GM12891 (cell line): ENCODE measurements at regions not wholly inside any gene's neighbourhood (a gene's known extent, or its start where the extent isn't known, plus 50 kb on each side); places are given as distances from the start of the nearest gene placed in this dataset.
"Not testable (repeated sequence)": the region's sequence is repeated elsewhere in the genome, so short reads cannot be mapped to it uniquely, and the experiment has no call there.

Source experiments
- DNase-seq: peaks from one replicate; pipeline ENCODE4 v3.0.0; 2011; ENCODE audit warnings: low spot score; ENCODE audit not compliant: insufficient read length
- FAIRE-seq: peaks from 2 replicates; lab custom pipeline; 2011; peaks lifted over from hg19 to GRCh38; lab: Jason Lieb, UNC
- PAX5 ChIP-seq: IDR thresholded peaks from 2 replicates; pipeline ENCODE4 v1.6.1; 2011; ENCODE audit warnings: low read length, moderate library complexity, mild to moderate bottlenecking; ENCODE audit not compliant: insufficient read depth, severe bottlenecking
- POLR2A ChIP-seq: IDR thresholded peaks from 2 replicates; pipeline ENCODE4 v1.6.1; 2011; ENCODE audit warnings: low read depth, low read length, control low read depth
- POLR2AphosphoS5 ChIP-seq: IDR thresholded peaks from 2 replicates; pipeline ENCODE4 v1.6.1; 2011; ENCODE audit warnings: low read depth, low read length, control low read depth
- POU2F2 ChIP-seq: IDR thresholded peaks from 2 replicates; pipeline ENCODE4 v1.6.1; 2011; ENCODE audit warnings: low read depth, mild to moderate bottlenecking, control low read depth, low read length, moderate library complexity
- SPI1 ChIP-seq: IDR thresholded peaks from 2 replicates; pipeline ENCODE4 v1.6.1; 2011; ENCODE audit warnings: low read depth, low read length, control low read depth
- TAF1 ChIP-seq: IDR thresholded peaks from 2 replicates; pipeline ENCODE4 v1.6.1; 2011; ENCODE audit warnings: low read depth, low read length, control low read depth

DNA sequence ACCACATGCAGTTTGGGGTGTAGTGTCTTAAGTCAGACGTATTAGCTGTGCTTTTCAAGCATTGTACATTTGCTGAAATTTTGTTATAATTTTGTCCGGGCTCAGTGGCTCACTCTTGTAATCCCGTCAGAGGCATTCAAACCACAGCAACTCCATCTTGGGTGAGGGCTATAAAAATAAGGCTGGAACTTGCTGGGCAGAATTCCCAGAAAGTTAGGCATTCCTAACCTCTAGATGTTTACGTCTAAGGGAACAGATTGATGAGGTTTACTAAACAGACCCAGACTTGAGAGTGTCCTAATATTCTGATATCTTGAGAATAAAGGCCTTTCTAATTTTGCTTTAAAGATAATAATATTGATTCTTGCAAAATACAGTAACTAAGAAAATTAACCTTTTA lies 957.8 kb downstream of the NXPH1 start:
- TF ChIP-seq TAF1 (no peak), POLR2AphosphoS5 (no peak)
- DNase-seq (no peak), FAIRE-seq (no peak)

DNA sequence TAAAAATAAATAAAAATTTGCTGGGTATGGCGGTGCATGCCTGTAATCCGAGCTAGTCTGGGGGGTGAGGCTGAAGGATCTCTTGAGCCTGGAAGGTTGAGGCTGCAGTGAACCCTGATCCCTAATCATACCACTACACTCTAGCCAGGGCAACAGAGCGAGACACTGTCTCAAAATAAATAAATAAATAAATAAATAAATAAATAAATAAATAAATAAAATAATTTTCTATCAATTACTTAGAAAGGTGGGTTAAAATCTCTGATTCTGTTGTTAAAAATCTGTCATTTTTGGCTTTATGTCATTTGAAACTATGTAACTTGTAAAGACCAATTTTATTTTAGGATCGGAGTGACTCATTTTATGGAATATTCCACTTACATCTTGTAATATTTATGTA lies 958.6 kb downstream of the NXPH1 start:
- no peak for DNase-seq
- FAIRE-seq, result no peak
- TF ChIP-seq POU2F2 (no peak), PAX5 (no peak), SPI1 (no peak), TAF1 (no peak), POLR2A (no peak), POLR2AphosphoS5 (no peak)

DNA sequence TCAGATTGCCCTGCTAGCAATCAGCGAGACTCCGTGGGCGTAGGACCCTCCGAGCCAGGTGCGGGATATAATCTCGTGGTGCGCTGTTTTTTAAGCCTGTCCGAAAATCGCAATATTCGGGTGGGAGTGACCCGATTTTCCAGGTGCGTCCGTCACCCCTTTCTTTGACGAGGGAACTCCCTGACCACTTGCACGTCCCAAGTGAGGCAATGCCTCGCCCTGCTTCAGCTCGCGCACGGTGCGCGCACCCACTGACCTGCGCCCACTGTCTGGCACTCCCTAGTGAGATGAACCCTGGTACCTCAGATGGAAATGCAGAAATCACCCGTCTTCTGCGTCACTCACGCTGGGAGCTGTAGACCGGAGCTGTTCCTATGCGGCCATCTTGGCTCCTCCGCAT lies 971.0 kb downstream of the NXPH1 start:
- not testable (repeated sequence) for FAIRE-seq, DNase-seq

DNA sequence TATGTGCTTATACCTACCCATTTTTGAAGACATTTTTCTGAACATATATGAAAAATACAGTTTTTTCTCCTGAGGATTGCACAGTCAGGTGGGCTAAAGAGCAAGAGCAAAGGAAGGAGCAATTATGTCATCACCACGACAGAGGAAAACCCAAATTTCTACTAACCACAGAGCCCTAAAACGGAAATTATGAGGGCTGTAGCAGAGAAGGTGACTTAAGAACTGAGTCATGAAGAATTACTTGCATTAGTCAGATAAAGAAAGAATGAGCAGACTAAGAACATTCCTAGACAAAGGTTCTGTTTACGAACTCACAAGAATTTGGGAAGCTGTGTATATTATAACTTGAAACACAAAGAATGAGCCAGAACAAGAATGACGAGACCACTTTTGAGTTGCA lies 974.4 kb downstream of the NXPH1 start:
- TF ChIP-seq POLR2AphosphoS5, result no peak
- no peak for TF ChIP-seq POU2F2
- TF ChIP-seq SPI1, result no peak
- TF ChIP-seq POLR2A, result no peak
- no peak for TF ChIP-seq PAX5
- TF ChIP-seq TAF1, result no peak
- DNase-seq (no peak), FAIRE-seq (no peak)

DNA sequence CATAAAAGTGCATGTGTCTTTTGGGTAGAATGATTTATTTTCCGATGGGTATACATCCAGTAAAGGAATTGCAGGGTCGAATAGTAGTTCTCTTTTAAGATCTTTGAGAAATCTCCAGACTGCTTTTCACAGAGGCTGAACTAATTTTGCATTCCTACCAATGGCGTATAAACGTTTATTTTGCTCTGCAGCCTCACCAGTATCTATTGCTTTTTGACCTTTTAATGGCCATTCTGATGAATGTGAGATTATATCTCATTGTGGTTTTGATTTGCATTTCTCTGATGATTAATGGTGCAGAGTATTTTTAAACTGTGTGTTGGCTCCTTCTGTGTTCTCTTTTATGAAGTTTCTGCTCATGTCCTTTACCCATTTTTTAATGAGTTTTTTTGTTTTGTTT lies 1020.1 kb downstream of the NXPH1 start:
- FAIRE-seq, result no peak
- TF ChIP-seq POLR2A, result no peak
- TF ChIP-seq PAX5, result no peak
- DNase-seq, result no peak

DNA sequence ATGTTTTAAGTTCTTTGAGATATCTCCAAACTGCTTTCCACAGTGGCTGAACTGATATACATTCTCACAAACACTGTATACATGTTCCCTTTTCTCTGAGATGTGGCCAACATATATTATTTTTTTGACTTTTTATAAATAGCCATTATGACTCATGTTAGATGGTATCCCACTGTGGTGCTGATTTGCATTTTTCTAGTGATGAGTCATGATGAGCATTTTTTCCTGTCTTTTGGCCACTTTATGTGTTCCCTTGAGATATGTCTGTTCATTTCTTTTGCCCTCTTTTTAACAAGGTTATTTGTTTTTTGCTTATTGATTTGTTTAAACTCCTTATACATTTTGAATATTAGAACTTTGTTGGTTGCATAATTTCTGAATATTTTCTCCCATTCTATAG lies 1055.1 kb downstream of the NXPH1 start:
- FAIRE-seq (no peak), DNase-seq (no peak)
- TF ChIP-seq SPI1 (no peak), TAF1 (no peak), PAX5 (no peak), POLR2A (no peak), POLR2AphosphoS5 (no peak), POU2F2 (no peak)

DNA sequence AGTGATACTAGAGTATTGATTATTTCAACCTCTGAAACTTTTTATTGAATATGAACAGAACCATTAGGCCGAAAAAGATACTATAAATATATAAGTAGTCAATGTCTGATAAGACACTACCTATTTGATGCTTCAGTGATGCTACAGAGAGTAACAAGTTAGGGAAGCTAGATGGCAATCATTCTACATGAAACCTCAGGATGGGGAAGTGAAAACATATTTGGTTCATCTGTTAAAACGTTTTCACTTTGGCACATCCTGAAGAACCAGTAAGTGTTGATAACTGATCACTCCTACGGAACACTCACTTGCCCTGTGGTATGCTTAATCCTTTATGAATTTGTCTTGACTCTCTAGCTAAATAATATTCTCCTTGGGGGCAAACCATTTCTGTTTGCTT lies 1064.9 kb downstream of the NXPH1 start:
- FAIRE-seq, result no peak
- no peak for DNase-seq
- peak; percentile 85 for TF ChIP-seq SPI1
- no peak for TF ChIP-seq POLR2AphosphoS5

DNA sequence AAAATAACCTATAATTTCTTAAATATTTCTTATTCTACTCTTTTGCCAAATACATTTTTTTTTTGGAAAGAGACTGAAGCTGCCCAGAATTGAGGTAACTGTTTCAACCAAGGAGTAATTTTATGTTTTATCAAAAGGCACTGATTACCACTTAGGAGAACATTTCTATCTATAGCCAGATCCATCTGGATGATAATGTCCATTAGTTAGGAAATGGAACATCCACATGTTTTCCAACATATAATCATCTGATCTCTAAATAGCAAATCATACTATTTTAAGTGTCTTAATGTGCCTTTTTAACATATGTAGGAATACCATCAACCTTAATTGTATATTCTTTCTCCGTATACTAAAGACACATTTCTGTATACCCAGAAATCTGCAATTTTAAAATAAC lies 1068.9 kb downstream of the NXPH1 start:
- TF ChIP-seq SPI1 (no peak), POLR2A (no peak), TAF1 (no peak), PAX5 (no peak), POU2F2 (no peak), POLR2AphosphoS5 (no peak)
- FAIRE-seq, result no peak
- no peak for DNase-seq

DNA sequence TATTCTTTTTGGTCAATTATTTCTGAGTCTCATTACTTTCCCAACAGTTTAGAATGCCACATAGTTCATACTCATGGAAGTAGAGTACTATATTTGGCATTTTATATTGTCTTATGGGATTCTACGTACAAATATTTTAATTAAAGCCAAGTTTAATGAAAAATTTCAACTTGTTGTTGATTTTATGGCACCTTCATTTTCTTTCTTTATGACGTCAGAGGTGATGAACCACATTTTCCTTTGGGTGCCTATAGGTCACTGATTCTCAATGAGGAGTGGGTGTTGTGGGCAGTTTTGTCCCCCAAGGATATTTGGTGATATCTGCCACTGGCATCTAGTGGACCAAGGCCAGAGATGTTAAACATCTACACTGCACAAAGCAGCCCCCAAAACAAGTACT lies 1071.3 kb downstream of the NXPH1 start:
- TF ChIP-seq POLR2A, result no peak
- TF ChIP-seq SPI1, result no peak
- TF ChIP-seq POU2F2, result no peak
- no peak for TF ChIP-seq POLR2AphosphoS5
- no peak for TF ChIP-seq PAX5
- no peak for FAIRE-seq
- DNase-seq, result no peak

DNA sequence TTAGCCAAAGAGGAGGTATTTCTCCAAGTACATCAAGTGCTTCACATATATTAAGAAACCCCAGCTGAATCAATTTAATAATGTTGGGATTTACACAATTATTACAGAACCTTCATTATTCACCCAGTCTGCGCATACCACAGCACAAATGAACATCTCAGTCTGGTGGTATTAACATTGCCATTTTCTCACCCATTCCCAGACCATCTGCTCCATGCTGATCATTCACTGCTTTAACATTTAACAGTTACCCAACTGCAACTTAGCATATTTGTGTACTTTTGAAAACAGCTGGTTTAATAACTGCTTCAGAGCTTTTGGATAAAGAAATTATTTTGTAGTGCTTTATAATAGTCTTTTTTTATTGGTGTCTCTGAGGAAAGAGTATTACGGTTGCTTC lies 1072.1 kb downstream of the NXPH1 start:
- FAIRE-seq (no peak), DNase-seq (no peak)
- TF ChIP-seq TAF1, result no peak
- TF ChIP-seq POLR2A, result no peak
- no peak for TF ChIP-seq POLR2AphosphoS5
- no peak for TF ChIP-seq SPI1
- TF ChIP-seq PAX5, result no peak
- no peak for TF ChIP-seq POU2F2

DNA sequence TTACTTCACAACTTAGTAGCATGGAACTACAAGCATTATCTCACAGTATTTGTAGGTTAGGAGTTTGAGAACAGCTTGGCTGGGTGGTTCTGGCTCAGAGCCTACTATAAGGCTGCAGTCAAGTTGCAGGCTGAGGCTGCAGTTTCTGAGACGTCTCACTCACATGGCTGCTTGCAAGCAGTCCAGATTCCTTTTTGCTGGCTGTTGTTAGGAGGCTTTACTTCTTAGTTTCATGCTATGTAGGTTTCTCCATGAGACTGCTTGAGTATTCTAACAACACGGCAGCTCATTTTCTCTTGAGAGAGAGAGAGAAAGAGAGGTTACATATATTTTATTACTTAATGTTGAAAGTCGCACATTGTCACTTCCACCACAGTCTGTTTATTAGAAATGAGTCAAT lies 1073.9 kb downstream of the NXPH1 start:
- TF ChIP-seq SPI1 (no peak), POLR2A (no peak), POU2F2 (no peak), TAF1 (no peak), PAX5 (no peak), POLR2AphosphoS5 (no peak)
- DNase-seq (no peak), FAIRE-seq (no peak)

DNA sequence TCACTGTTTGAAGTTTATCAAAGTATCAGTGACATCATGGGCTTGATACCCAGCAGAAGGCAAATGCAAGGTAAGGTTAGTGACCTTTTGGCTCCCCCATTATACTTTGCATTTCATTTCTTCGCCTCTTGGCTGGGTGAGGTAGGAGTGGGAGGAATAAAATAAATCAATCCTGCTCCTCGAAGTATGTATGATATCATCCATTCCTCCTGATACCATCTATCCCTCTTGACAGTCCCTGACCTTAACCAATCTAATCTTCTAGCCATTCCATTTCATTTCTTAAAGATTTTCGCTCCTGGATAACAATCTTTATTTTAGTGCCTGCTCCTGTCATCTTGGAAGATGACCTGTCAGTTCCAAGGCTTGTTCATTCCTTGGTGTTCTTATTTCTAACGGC lies 1083.3 kb downstream of the NXPH1 start:
- FAIRE-seq (no peak), DNase-seq (no peak)
- TF ChIP-seq POU2F2 (no peak), TAF1 (no peak), POLR2AphosphoS5 (no peak), PAX5 (no peak), POLR2A (no peak), SPI1 (no peak)
